SU-DHL-6 (cell line): ENCODE measurements at regions not wholly inside any gene's neighbourhood (a gene's known extent, or its start where the extent isn't known, plus 50 kb on each side); places are given as distances from the start of the nearest gene placed in this dataset.

Source experiments
- H2AFZ ChIP-seq: fragments of 200-600 bp; sonication (generic); 2 replicates; pipeline ENCODE4 v1.6.1; 2014; ENCODE audit warnings: low read depth, mild to moderate bottlenecking, moderate library complexity, mixed read lengths, antibody characterized with exemption, low read length; ENCODE audit not compliant: severe bottlenecking
- H3F3A ChIP-seq: fragments of 200-600 bp; shearing (Covaris generic); 2 replicates; pipeline ENCODE4 v1.6.0; 2016; ENCODE audit warnings: antibody characterized with exemption, mild to moderate bottlenecking; ENCODE audit not compliant: insufficient read depth
- H3K27ac ChIP-seq: fragments of 200-600 bp; sonication (generic); 2 replicates; pipeline ENCODE4 v1.5.1; 2016; ENCODE audit warnings: low read depth, mild to moderate bottlenecking, low read length, moderate library complexity, mixed read lengths
- H3K27me3 ChIP-seq: fragments of 200-600 bp; sonication (generic), shearing (Covaris generic); 2 replicates; pipeline ENCODE4 v1.6.0; 2014; ENCODE audit warnings: mild to moderate bottlenecking, low read length
- H3K36me3 ChIP-seq: fragments of 200-600 bp; sonication (generic); 2 replicates; pipeline ENCODE4 v1.6.1; 2014; ENCODE audit warnings: mild to moderate bottlenecking, low read length, mixed read lengths
- H3K4me2 ChIP-seq: fragments of 300-600, 200-600 bp; shearing (Covaris generic), sonication (generic); 2 replicates; pipeline ENCODE4 v1.6.0; 2014; ENCODE audit warnings: low read length, low read depth, mild to moderate bottlenecking; ENCODE audit not compliant: poor library complexity, severe bottlenecking
- H3K4me3 ChIP-seq: fragments of 200-600 bp; sonication (generic); 2 replicates; pipeline ENCODE4 v1.5.1; 2014; ENCODE audit warnings: antibody characterized with exemption, low read length, mild to moderate bottlenecking, mixed read lengths; ENCODE audit not compliant: insufficient read depth, poor library complexity, severe bottlenecking
- H3K79me2 ChIP-seq: fragments of 200-600 bp; sonication (generic); 2 replicates; pipeline ENCODE4 v1.6.1; 2014; ENCODE audit warnings: mild to moderate bottlenecking, low read length, moderate library complexity; ENCODE audit not compliant: insufficient read depth
- H3K9ac ChIP-seq: fragments of 200-600 bp; sonication (generic); 2 replicates; pipeline ENCODE4 v1.7.0; 2014; ENCODE audit warnings: mild to moderate bottlenecking, low read length
- H3K9me2 ChIP-seq: fragments of 200-600 bp; sonication (generic); replicated peaks from 2 replicates; pipeline ENCODE4 v1.6.1; 2014; ENCODE audit warnings: low read length; ENCODE audit not compliant: insufficient read depth
- H3K9me3 ChIP-seq: fragments of 200-600 bp; sonication (generic); 2 replicates; pipeline ENCODE4 v1.6.1; 2014; ENCODE audit warnings: low read length, mixed read lengths; ENCODE audit not compliant: insufficient read depth
- H4K20me1 ChIP-seq: fragments of 200-600 bp; sonication (generic); 2 replicates; pipeline ENCODE4 v1.6.1; 2014; ENCODE audit warnings: low read depth, mild to moderate bottlenecking, antibody characterized with exemption, low read length, moderate library complexity, mixed read lengths
- CTCF ChIP-seq: fragments of 200-600 bp; sonication (generic); IDR thresholded peaks from one replicate; pipeline ENCODE4 v1.5.1; 2017; ENCODE audit warnings: antibody characterized with exemption, mild to moderate bottlenecking, low read length, moderate library complexity; ENCODE audit not compliant: insufficient read depth, poor library complexity, severe bottlenecking
- EZH2phosphoT487 ChIP-seq: fragments of 200-600 bp; sonication (generic), shearing (Covaris generic); conservative IDR thresholded peaks from 2 replicates; pipeline ENCODE4 v1.6.1; 2018; ENCODE audit warnings: mild to moderate bottlenecking, antibody characterized with exemption, low read length, moderate library complexity, mixed read lengths

GRCh38 chr3:80007522-80007921 is 239.7 kb upstream of the ROBO1 start:
- Histone ChIP-seq H2AFZ (no peak overlapping the region), H3K27me3 (no peaks in the 10 kb centered on the region), H3K9me2 (no peaks in the 10 kb centered on the region; the same call in 1 of the 2 replicates), H3K4me3 (no peak overlapping the region), H3K9me3 (no peaks in the 10 kb centered on the region), H4K20me1 (no peaks in the 10 kb centered on the region), H3F3A (no peaks in the 10 kb centered on the region), H3K36me3 (no peaks in the 10 kb centered on the region), H3K4me2 (no peak overlapping the region), H3K9ac (no peak overlapping the region), H3K27ac (no peak overlapping the region), H3K79me2 (no peaks in the 10 kb centered on the region)
- TF ChIP-seq EZH2phosphoT487 = no peak
- no peak for TF ChIP-seq CTCF

- no peak overlapping the region for H3K4me2 ChIP-seq
- no peak overlapping the region for H3K4me3 ChIP-seq
- no peaks in the 10 kb centered on the region for H3F3A ChIP-seq
- H4K20me1 ChIP-seq = no peaks in the 10 kb centered on the region
- no peaks in the 10 kb centered on the region for H3K36me3 ChIP-seq
- no peaks in the 10 kb centered on the region for H3K79me2 ChIP-seq
- H3K9me3 ChIP-seq = no peaks in the 10 kb centered on the region
- H3K27me3 ChIP-seq = no peaks in the 10 kb centered on the region
- H3K27ac ChIP-seq = no peak overlapping the region
- no peak for TF ChIP-seq CTCF
- TF ChIP-seq EZH2phosphoT487 = no peak
- H3K9ac ChIP-seq = no peak overlapping the region
- no peaks in the 10 kb centered on the region; the same call in 1 of the 2 replicates for H3K9me2 ChIP-seq
- no peak overlapping the region for H2AFZ ChIP-seq
Observed at GRCh38 chr3:80006315-80006714, 238.5 kb upstream of the ROBO1 start.

GRCh38 chr3:80000022-80000421 is 232.2 kb upstream of the ROBO1 start:
- H3K36me3 ChIP-seq = no peaks in the 10 kb centered on the region
- no peaks in the 10 kb centered on the region for H3F3A ChIP-seq
- no peaks in the 10 kb centered on the region for H3K27me3 ChIP-seq
- TF ChIP-seq EZH2phosphoT487 (no peak), CTCF (no peak)
- H3K79me2 ChIP-seq = no peaks in the 10 kb centered on the region
- no peaks in the 10 kb centered on the region for H3K9me3 ChIP-seq
- H3K27ac ChIP-seq = no peak overlapping the region
- H3K4me2 ChIP-seq = no peak overlapping the region
- no peak overlapping the region for H3K4me3 ChIP-seq
- H3K9me2 ChIP-seq = no peaks in the 10 kb centered on the region; the same call in 1 of the 2 replicates
- H4K20me1 ChIP-seq = no peaks in the 10 kb centered on the region
- H2AFZ ChIP-seq = no peak overlapping the region
- no peak overlapping the region for H3K9ac ChIP-seq
